ENCODE measurements at regions not wholly inside any gene's neighbourhood (a gene's known extent, or its start where the extent isn't known, plus 50 kb on each side); places are given as distances from the start of the nearest gene placed in this dataset.

- POLR2A ChIA-PET: no interaction called here
- H3K27ac ChIP-seq (ENCODE audit: low read depth, low read length): no peak overlapping the region
- no peaks in the 10 kb centered on the region; the same call in 1 of the 2 replicates for H3K9me3 ChIP-seq (ENCODE audit: control insufficient read depth, insufficient read depth, low read length)
- no peaks in the 10 kb centered on the region for H3K27me3 ChIP-seq (ENCODE audit: control insufficient read depth, insufficient read depth, low read length)
- TF ChIP-seq, protein P1, sequence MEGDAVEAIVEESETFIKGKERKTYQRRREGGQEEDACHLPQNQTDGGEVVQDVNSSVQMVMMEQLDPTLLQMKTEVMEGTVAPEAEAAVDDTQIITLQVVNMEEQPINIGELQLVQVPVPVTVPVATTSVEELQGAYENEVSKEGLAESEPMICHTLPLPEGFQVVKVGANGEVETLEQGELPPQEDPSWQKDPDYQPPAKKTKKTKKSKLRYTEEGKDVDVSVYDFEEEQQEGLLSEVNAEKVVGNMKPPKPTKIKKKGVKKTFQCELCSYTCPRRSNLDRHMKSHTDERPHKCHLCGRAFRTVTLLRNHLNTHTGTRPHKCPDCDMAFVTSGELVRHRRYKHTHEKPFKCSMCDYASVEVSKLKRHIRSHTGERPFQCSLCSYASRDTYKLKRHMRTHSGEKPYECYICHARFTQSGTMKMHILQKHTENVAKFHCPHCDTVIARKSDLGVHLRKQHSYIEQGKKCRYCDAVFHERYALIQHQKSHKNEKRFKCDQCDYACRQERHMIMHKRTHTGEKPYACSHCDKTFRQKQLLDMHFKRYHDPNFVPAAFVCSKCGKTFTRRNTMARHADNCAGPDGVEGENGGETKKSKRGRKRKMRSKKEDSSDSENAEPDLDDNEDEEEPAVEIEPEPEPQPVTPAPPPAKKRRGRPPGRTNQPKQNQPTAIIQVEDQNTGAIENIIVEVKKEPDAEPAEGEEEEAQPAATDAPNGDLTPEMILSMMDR (IDR thresholded peaks at IDR 0.05; ENCODE audit: low read depth, low read length): no peak
- CTCF ChIA-PET: interaction anchor here (0.7 to 1.1 kb wide), 2 partner anchors 191 to 1109 kb away, joined by 3 read pairs; no protein-coding TSS in a partner anchor
- H3K4me3 ChIP-seq (ENCODE audit: low read depth, low read length): no peak overlapping the region
- no peak for DNase-seq (ENCODE audit: low read depth, low spot score)
Observed at GRCh38 chr6:12586721-12587480, 129.7 kb upstream of the PHACTR1 start.

- TF ChIP-seq, protein P1 (IDR thresholded peaks at IDR 0.05; ENCODE audit: low read depth, low read length): no peak
- no peak for DNase-seq (ENCODE audit: low read depth, low spot score)
- ChIA-PET POLR2A (no interaction called here), CTCF (interaction anchor here (1.0 kb wide), 1 partner anchor 15 kb away, joined by 3 read pairs; no protein-coding TSS in a partner anchor)
- H3K27me3 ChIP-seq (ENCODE audit: control insufficient read depth, insufficient read depth, low read length): no peaks in the 10 kb centered on the region
- no peak overlapping the region for H3K27ac ChIP-seq (ENCODE audit: low read depth, low read length)
- H3K4me3 ChIP-seq (ENCODE audit: low read depth, low read length): no peak overlapping the region
- H3K9me3 ChIP-seq (ENCODE audit: control insufficient read depth, insufficient read depth, low read length): no peaks in the 10 kb centered on the region
Observed at GRCh38 chr6:12590901-12591300, 125.7 kb upstream of the PHACTR1 start.

GRCh38 chr6:12592634-12593033, 123.9 kb upstream of the PHACTR1 start:
- ChIA-PET CTCF (interaction anchor here (1.6 to 4.0 kb wide), 3 partner anchors 11 to 303 kb away, joined by 4 to 17 read pairs (median 9); no protein-coding TSS in a partner anchor), POLR2A (no interaction called here)
- TF ChIP-seq, protein P1 (IDR thresholded peaks at IDR 0.05; ENCODE audit: low read depth, low read length): no peak
- Histone ChIP-seq H3K9me3 (ENCODE audit: control insufficient read depth, insufficient read depth, low read length) (no peaks in the 10 kb centered on the region), H3K27ac (ENCODE audit: low read depth, low read length) (no peak overlapping the region), H3K4me3 (ENCODE audit: low read depth, low read length) (no peak overlapping the region), H3K27me3 (ENCODE audit: control insufficient read depth, insufficient read depth, low read length) (no peaks in the 10 kb centered on the region)
- no peak for DNase-seq (ENCODE audit: low read depth, low spot score)

DNA sequence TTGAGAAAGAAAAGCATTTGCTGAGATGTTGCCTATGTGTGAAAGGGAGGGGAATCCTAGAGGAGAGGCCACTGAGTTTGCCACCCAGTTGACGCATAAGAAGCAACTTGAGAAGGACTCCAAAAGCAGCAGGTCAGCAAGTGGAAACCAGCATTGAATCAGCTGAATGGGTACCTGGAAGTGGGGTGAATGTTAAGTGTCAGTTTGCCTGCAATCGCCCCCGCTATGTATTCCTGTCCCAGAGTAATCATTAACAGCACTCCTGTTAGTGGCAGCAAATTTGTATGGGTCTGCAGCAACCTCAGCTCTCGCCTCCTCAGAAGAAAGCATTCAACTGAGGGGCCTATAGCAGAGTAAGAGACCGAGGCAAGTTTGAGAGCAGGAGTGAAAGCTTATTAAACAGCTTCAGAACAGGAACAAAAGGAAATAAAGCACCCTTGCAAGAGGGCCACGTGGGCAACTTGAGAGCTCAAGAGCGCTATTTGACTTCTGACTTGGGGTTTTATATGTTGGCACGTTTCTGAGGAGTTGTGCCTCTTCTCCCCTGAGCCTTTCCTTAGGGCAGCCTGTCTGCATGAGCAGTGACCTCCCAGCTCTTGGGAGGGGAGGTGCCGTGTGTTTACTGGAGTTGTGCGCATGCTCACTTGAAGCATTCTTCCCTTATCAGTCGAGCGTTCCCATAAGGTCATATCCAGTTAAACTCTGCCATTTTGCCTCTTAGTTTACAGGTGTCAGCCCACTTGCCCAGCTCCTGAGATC, 122.6 kb upstream of the PHACTR1 start:
- Histone ChIP-seq H3K27ac (ENCODE audit: low read depth, low read length) (no peak overlapping the region), H3K27me3 (ENCODE audit: control insufficient read depth, insufficient read depth, low read length) (no peaks in the 10 kb centered on the region), H3K4me3 (ENCODE audit: low read depth, low read length) (no peak overlapping the region), H3K9me3 (ENCODE audit: control insufficient read depth, insufficient read depth, low read length) (no peaks in the 10 kb centered on the region)
- no peak for DNase-seq (ENCODE audit: low read depth, low spot score)
- CTCF ChIA-PET: interaction anchor here (0.6 to 4.0 kb wide), 3 partner anchors 9 to 209 kb away, joined by 3 to 17 read pairs (median 9); no protein-coding TSS in a partner anchor
- TF ChIP-seq, protein P1 (IDR thresholded peaks at IDR 0.05; ENCODE audit: low read depth, low read length): no peak
- POLR2A ChIA-PET: no interaction called here

DNA sequence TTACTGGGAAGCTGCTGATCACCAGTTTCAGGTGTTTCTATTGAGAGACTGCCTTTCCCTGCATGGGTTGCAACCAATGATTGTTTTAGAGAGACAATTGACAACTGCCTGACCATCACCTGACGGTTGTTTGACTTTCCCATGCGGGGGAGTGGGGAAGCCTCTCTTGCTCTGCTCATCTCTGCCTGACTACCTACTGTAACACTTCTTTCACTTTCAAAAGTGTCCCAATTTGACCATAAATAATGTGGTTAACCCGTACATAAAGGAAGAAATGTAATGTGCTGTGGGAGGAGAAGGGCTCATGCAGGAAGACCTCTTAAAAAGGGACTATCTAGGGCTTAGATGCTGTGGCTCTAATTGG, 122.1 kb upstream of the PHACTR1 start:
- TF ChIP-seq, protein P1 (IDR thresholded peaks at IDR 0.05; ENCODE audit: low read depth, low read length): no peak
- H3K9me3 ChIP-seq (ENCODE audit: control insufficient read depth, insufficient read depth, low read length): no peaks in the 10 kb centered on the region
- no peak overlapping the region for H3K27ac ChIP-seq (ENCODE audit: low read depth, low read length)
- ChIA-PET CTCF (interaction anchor here (0.6 to 4.0 kb wide), 6 partner anchors 9 to 1009 kb away, joined by 3 to 17 read pairs (median 5); no protein-coding TSS in a partner anchor), POLR2A (no interaction called here)
- no peak overlapping the region for H3K4me3 ChIP-seq (ENCODE audit: low read depth, low read length)
- DNase-seq (ENCODE audit: low read depth, low spot score): no peak
- no peaks in the 10 kb centered on the region for H3K27me3 ChIP-seq (ENCODE audit: control insufficient read depth, insufficient read depth, low read length)

Data from AG04450 (cell line).